EH (cell line): ENCODE measurements at regions not wholly inside any gene's neighbourhood (a gene's known extent, or its start where the extent isn't known, plus 50 kb on each side); places are given as distances from the start of the nearest gene placed in this dataset.

Experiments used
- DNase-seq: peaks from one replicate; pipeline ENCODE4 v3.0.0-alpha.2; 2015; ENCODE audit warnings: low read depth

- no peak for DNase-seq
Measured at GRCh38 chr16:35170610-35171009, 1711.2 kb downstream of the TP53TG3F start.

GRCh38 chr16:35171106-35171505, 1711.7 kb downstream of the TP53TG3F start:
- DNase-seq, result no peak

GRCh38 chr16:35173295-35173694, 1713.9 kb downstream of the TP53TG3F start:
- DNase-seq, result no peak

GRCh38 chr16:35174016-35174415, 1714.6 kb downstream of the TP53TG3F start:
- DNase-seq, result no peak

- DNase-seq, result no peak
Measured at GRCh38 chr16:35176449-35176848, 1717.0 kb downstream of the TP53TG3F start.

- DNase-seq, result no peak
Measured at GRCh38 chr16:35177851-35178250, 1718.4 kb downstream of the TP53TG3F start.

DNA sequence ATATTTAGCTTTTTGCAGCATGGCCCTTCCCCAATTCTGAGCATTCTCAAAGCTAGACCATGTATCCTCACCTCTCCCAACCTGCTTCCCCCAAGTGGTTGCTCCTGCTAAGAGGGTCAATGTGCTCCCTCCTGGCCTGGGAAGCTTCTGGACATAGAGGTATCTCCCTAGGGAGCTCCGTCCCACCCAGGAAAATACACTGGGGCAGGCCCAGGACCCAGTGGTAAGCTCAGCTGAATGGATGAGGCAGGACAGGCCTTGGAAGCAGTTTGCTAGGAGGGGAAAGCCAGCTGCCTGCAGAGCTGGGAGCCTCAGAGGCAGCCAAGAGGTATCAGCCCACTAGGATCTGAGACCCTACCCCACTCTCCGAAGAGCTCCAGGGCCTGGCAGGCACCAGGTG, 1721.6 kb downstream of the TP53TG3F start:
- DNase-seq, result no peak

DNA sequence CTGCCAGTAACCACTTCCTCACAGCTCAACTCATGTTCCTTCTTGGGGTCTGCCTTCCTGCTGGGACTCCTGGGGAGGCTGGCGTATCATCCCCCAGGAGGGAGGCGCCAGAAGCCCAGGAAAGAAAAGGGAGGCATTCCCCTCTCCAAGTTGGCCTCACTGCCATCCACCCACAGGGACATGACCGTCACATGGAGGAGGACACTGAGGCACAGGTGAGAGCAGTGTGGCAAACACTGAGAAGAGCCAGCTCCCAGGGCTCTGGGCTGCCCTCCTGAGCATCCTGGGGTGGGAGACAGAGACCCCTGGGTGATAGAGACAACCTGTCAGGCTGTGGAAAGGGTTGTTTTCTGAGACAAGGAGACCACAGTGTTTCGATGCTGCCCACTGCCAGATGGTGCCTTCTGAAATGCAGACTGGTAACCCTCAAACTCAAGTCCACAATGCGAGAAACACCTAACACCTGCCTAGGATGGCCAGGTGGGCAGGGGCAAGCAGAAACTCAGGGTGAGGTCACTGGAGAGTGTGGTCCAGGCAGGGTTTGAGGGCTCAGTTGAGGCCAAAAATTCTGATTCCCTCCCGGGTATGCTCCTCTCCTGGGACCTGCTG, 1722.1 kb downstream of the TP53TG3F start:
- DNase-seq, result no peak

GRCh38 chr16:35182043-35182677, 1722.7 kb downstream of the TP53TG3F start:
- no peak for DNase-seq

- no peak for DNase-seq
Measured at GRCh38 chr16:35182943-35183550, 1723.6 kb downstream of the TP53TG3F start.

DNA sequence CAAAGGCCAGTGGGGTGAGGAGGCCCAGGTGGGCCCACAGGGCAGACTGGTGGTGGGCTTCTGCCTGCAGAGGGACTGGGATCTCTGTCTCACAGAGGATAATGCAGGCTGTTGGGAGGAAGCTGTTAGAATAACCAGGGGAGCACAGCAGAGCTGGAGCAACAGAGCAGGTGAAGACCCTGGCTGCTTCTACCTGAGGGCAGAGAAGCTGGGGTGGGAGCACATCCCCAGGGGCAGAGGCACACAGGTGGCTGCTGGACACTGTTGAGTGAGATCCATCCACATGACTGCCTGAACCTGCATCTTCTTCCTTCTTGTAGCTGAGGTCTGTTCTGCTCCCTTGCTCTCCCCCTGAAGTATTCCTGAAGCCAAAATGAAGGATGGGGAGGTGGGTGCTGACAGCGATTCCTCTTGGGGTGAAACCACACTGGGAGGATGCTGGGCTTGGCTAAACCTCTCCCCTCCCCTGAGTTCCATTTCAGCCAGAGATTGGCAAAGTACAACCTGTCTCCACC, 1725.0 kb downstream of the TP53TG3F start:
- no peak for DNase-seq

GRCh38 chr16:35185366-35186044, 1726.1 kb downstream of the TP53TG3F start:
- DNase-seq, result no peak

GRCh38 chr16:35186045-35186759, 1726.8 kb downstream of the TP53TG3F start:
- no peak for DNase-seq

- no peak for DNase-seq
Measured at GRCh38 chr16:35187665-35188225, 1728.3 kb downstream of the TP53TG3F start.

DNA sequence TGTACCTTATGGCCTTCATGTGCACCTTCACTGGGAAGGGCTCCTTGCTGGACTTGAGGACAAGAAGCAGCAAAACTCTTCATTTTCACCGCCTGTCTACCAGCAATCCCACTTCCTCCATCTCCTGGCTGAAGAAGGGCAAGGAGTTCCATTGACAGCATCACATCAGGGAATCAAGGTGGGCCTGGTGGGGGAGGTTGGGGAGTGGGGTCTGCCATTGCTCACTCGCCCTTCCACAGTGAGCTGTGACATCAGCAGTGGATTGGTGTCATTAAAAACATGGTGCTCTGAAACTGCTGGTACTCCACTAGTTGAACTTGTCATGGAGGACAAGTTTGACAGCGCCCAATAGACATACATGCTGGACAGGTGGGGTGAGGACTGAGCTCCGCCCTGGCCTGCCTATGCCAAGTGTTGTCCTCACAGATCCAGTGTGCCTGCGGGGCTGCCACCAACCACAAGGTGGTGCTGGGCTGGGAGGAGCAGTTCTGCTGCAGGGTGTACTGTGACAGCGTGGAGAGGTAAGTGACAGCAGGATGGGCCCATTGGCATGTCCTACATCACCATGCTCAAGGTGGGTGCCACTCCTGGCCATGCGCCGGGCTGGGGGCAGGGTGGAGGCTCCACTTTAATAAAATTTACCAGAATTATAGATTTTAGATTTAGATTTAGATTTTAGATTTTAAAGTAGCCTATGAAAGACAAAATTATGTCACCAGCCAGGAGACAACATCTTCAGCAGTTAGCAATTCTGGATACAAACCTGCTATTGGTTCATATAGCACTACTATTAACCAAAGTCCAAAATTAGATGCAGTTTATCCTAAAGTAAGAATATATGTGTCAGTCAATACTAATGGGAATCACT, 1729.1 kb downstream of the TP53TG3F start:
- DNase-seq, result no peak

- DNase-seq, result no peak
Measured at GRCh38 chr16:35192993-35193392, 1733.6 kb downstream of the TP53TG3F start.

GRCh38 chr16:35193956-35194355, 1734.5 kb downstream of the TP53TG3F start:
- DNase-seq, result no peak

GRCh38 chr16:35194681-35195080, 1735.3 kb downstream of the TP53TG3F start:
- no peak for DNase-seq

GRCh38 chr16:35195173-35195863, 1735.9 kb downstream of the TP53TG3F start:
- DNase-seq, result no peak

- DNase-seq, result no peak
Measured at GRCh38 chr16:35195864-35196216, 1736.4 kb downstream of the TP53TG3F start.
